IMR-90 (cell line): ENCODE measurements at regions not wholly inside any gene's neighbourhood (a gene's known extent, or its start where the extent isn't known, plus 50 kb on each side); places are given as distances from the start of the nearest gene placed in this dataset.

Source experiments
- ATAC-seq: fragments of 200-7000 bp; cut with Tn5 transposase; 2 replicates; pipeline ENCODE4 v1.9.1; 2020; ENCODE audit warnings: low read depth, mild to moderate bottlenecking, moderate library complexity
- BruUV-seq: library from RNA; stranded (reverse); fragments of 400-500 nt; replicated peaks from 2 replicates; lab custom pipeline; 2021; lab: Mats Ljungman, UMichigan
- CTCF ChIA-PET: fragments of 300-600 bp; formaldehyde crosslinking; extraction: SDS; loops from one replicate; lab custom pipeline; 2021; ENCODE audit warnings: antibody characterized with exemption; lab: Yijun Ruan, JAX
- POLR2A ChIA-PET: fragments of 300-600 bp; sonication (Branson Sonifier 250); formaldehyde crosslinking; loops from one replicate; lab custom pipeline; 2022; ENCODE audit warnings: antibody characterized with exemption; ENCODE audit not compliant: unreplicated experiment; lab: Charles Lee
- DNase-seq: peaks from one replicate; pipeline ENCODE4 v3.0.0; 2013
- H2AFZ ChIP-seq: replicated peaks from 2 replicates; pipeline ENCODE3; 2013; ENCODE audit warnings: low read length, mild to moderate bottlenecking; ENCODE audit not compliant: poor library complexity
- H2AK5ac ChIP-seq: 2 replicates; pipeline ENCODE4 v1.6.1; 2013; ENCODE audit warnings: low read depth, low read length, inconsistent platforms
- H2AK9ac ChIP-seq: replicated peaks from 2 replicates; pipeline ENCODE3; 2013; ENCODE audit warnings: mild to moderate bottlenecking, low read depth, low read length, moderate library complexity; ENCODE audit not compliant: poor library complexity
- H2BK120ac ChIP-seq: 2 replicates; pipeline ENCODE4 v1.6.1; 2013; ENCODE audit warnings: low read depth, low read length, inconsistent platforms
- H2BK15ac ChIP-seq: 3 replicates; pipeline ENCODE4 v1.6.1; 2013; ENCODE audit warnings: low read depth, low read length, inconsistent platforms
- H2BK20ac ChIP-seq: 2 replicates; pipeline ENCODE4 v1.6.1; 2013; ENCODE audit warnings: low read depth, mild to moderate bottlenecking, inconsistent platforms, low read length, moderate library complexity
- H2BK5ac ChIP-seq: 2 replicates; pipeline ENCODE4 v1.6.1; 2013; ENCODE audit warnings: mild to moderate bottlenecking, low read depth, low read length, inconsistent platforms; ENCODE audit not compliant: poor library complexity, severe bottlenecking
- H3K14ac ChIP-seq: replicated peaks from 2 replicates; pipeline ENCODE4 v1.6.1; 2013; ENCODE audit warnings: low read depth, low read length, inconsistent platforms
- H3K18ac ChIP-seq: 2 replicates; pipeline ENCODE4 v1.6.1; 2013; ENCODE audit warnings: low read depth, low read length, control low read depth
- H3K23ac ChIP-seq: 2 replicates; pipeline ENCODE4 v1.6.1; 2013; ENCODE audit warnings: low read depth, low read length, inconsistent platforms
- H3K27ac ChIP-seq: 2 replicates; pipeline ENCODE4 v1.5.1; 2013; ENCODE audit warnings: mild to moderate bottlenecking, control low read depth, low read length; ENCODE audit not compliant: insufficient read depth
- H3K27me3 ChIP-seq: 2 replicates; pipeline ENCODE4 v1.6.1; 2013; ENCODE audit warnings: low read length; ENCODE audit not compliant: control insufficient read depth, insufficient read depth
- H3K36me3 ChIP-seq: 2 replicates; pipeline ENCODE4 v1.6.1; 2013; ENCODE audit warnings: low read length, mixed read lengths; ENCODE audit not compliant: control insufficient read depth, insufficient read depth
- H3K4ac ChIP-seq: 2 replicates; pipeline ENCODE4 v1.6.1; 2013; ENCODE audit warnings: low read depth, low read length, inconsistent platforms
- H3K4me1 ChIP-seq: 2 replicates; pipeline ENCODE4 v1.6.1; 2013; ENCODE audit warnings: low read length, mixed read lengths; ENCODE audit not compliant: control insufficient read depth, insufficient read depth
- H3K4me2 ChIP-seq: 2 replicates; pipeline ENCODE4 v1.6.1; 2013; ENCODE audit warnings: low read depth, mild to moderate bottlenecking, control low read depth, low read length, moderate library complexity
- H3K4me3 ChIP-seq: 2 replicates; pipeline ENCODE4 v1.5.1; 2013; ENCODE audit warnings: low read depth, mild to moderate bottlenecking, control low read depth, low read length, moderate library complexity; ENCODE audit not compliant: insufficient read depth
- H3K56ac ChIP-seq: 2 replicates; pipeline ENCODE4 v1.6.1; 2013; ENCODE audit warnings: low read length, inconsistent platforms; ENCODE audit not compliant: insufficient read depth; ENCODE audit errors: extremely low read depth
- H3K79me1 ChIP-seq, 2 experiments: 2 replicates each; pipeline ENCODE4 v1.6.1; 2013; ENCODE audit warnings: low read length in 2 of 2, inconsistent platforms in 1 of 2, low read depth in 1 of 2
- H3K9ac ChIP-seq: 2 replicates; pipeline ENCODE4 v1.6.1; 2013; ENCODE audit warnings: low read depth, low read length, control low read depth
- H3K9me1 ChIP-seq: 2 replicates; pipeline ENCODE4 v1.6.1; 2013; ENCODE audit warnings: low read length, inconsistent platforms; ENCODE audit not compliant: insufficient read depth
- H3K9me3 ChIP-seq: 2 replicates; pipeline ENCODE4 v1.6.1; 2013; ENCODE audit warnings: low read length; ENCODE audit not compliant: control insufficient read depth, insufficient read depth
- H4K20me1 ChIP-seq: 2 replicates; pipeline ENCODE4 v1.6.1; 2013; ENCODE audit warnings: low read length, inconsistent platforms; ENCODE audit not compliant: insufficient read depth
- H4K5ac ChIP-seq: 2 replicates; pipeline ENCODE4 v1.6.1; 2013; ENCODE audit warnings: mild to moderate bottlenecking, low read depth, low read length, control low read depth
- H4K8ac ChIP-seq, 2 experiments: 2 replicates each; pipeline ENCODE4 v1.6.1; 2013; ENCODE audit warnings: low read depth in 2 of 2, low read length in 2 of 2, control low read depth in 1 of 2, inconsistent platforms in 1 of 2
- H4K91ac ChIP-seq: 2 replicates; pipeline ENCODE4 v1.6.1; 2013; ENCODE audit warnings: low read depth, low read length, inconsistent platforms; ENCODE audit not compliant: insufficient read depth
- CEBPB ChIP-seq: IDR thresholded peaks from 2 replicates; pipeline ENCODE4 v1.6.1; 2012; ENCODE audit warnings: low read depth, low read length, improper control_type of control experiment
- MAFK ChIP-seq: IDR thresholded peaks from 2 replicates; pipeline ENCODE4 v1.6.1; 2012; ENCODE audit warnings: low read depth, low read length, improper control_type of control experiment
- NFE2L2 ChIP-seq: fragments of 150-350 bp; IDR thresholded peaks from 2 replicates; pipeline ENCODE4 v1.6.1; 2016; ENCODE audit warnings: low read depth, mild to moderate bottlenecking, low read length
- RAD21 ChIP-seq: IDR thresholded peaks from 2 replicates; pipeline ENCODE4 v1.6.1; 2012; ENCODE audit warnings: low read length, improper control_type of control experiment
- WGBS, 2 experiments: methylation state at CpG; one replicate each; pipeline versions ENCODE4 v1.1.5 to v1.1.7; 2013; ENCODE audit warnings: missing lambda C conversion rate in 2 of 2; ENCODE audit not compliant: insufficient read length in 1 of 2; ENCODE audit errors: extremely low coverage in 2 of 2; 5-methylcytosine and 5-hydroxymethylcytosine counted together
- dilution Hi-C: fragments of 300-500 bp; cut with HindIII; formaldehyde crosslinking; loops from one replicate; pipeline ENCODE4 v1.14.3; 2018; ENCODE audit warnings: low sequenced_read_pairs; ENCODE audit not compliant: unreplicated experiment
- in situ Hi-C: fragments of 300-500 bp; cut with MboI; formaldehyde crosslinking; loops from 3 replicates; pipeline ENCODE4 v1.14.3; 2019; ENCODE audit warnings: low sequenced_read_pairs, inconsistent platforms, mixed read lengths
- intact Hi-C: fragments of 100-400 bp; cut with micrococcal nuclease; formaldehyde crosslinking; loops from 2 replicates; pipeline ENCODE4 v1.10.0; 2022
- TF ChIP-seq, protein P1 (sequence below): fragments of 150-350 bp; IDR thresholded peaks from 2 replicates; pipeline ENCODE4 v1.6.1; 2016; ENCODE audit warnings: low read depth, mild to moderate bottlenecking, low read length, moderate library complexity, borderline replicate concordance
- TF ChIP-seq, protein P2 (sequence below): fragments of 150-350 bp; IDR thresholded peaks from 2 replicates; pipeline ENCODE4 v1.6.1; 2017; ENCODE audit warnings: mild to moderate bottlenecking, antibody characterized with exemption, low read length, low read depth
- TF ChIP-seq, protein P3 (sequence below): conservative IDR thresholded peaks from 2 replicates; pipeline ENCODE4 v1.5.1; 2012; ENCODE audit warnings: mild to moderate bottlenecking, low read depth, low read length, improper control_type of control experiment

DNA sequence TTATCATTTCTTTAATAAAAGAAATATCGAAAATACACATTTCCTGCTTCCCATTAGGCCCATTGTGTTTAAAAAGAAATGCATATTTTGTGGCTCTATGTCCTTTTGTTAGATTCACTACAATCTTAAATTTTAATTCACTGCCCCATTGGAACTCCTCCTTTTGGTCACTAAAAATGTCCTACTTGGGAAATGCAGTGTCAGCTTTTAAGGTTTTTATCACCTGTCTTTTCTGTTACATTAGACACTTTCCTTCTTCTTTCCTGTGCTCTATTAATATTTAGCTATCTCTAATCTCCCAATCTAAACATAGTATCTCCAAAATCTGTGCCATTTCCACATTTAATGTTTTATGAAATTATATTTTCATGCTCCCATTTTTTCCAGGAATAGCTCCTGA lies 164.9 kb upstream of the SPOCK3 start:
- no peak overlapping the region for H3K4me3 ChIP-seq
- POLR2A ChIA-PET: no interaction called here
- H3K4me2 ChIP-seq: no peak overlapping the region
- no peak overlapping the region for H2BK120ac ChIP-seq
- BruUV-seq: no TSS peak
- no peak overlapping the region for H2AK9ac ChIP-seq
- WGBS, 2 experiments: no CpG with 5 or more reads among the region's 1 CpG
- H3K36me3 ChIP-seq: no peaks in the 10 kb centered on the region
- H2BK20ac ChIP-seq: no peak overlapping the region
- ATAC-seq: no peak
- H3K9me3 ChIP-seq: peaks cover 3% of the 10 kb centered on the region; the same call in 1 of the 2 replicates
- H4K5ac ChIP-seq: no peak overlapping the region
- TF ChIP-seq NFE2L2: no peak
- no peak for TF ChIP-seq RAD21
- TF ChIP-seq MAFK: peak; percentile 76
- TF ChIP-seq CEBPB: no peak
- TF ChIP-seq, protein P1, sequence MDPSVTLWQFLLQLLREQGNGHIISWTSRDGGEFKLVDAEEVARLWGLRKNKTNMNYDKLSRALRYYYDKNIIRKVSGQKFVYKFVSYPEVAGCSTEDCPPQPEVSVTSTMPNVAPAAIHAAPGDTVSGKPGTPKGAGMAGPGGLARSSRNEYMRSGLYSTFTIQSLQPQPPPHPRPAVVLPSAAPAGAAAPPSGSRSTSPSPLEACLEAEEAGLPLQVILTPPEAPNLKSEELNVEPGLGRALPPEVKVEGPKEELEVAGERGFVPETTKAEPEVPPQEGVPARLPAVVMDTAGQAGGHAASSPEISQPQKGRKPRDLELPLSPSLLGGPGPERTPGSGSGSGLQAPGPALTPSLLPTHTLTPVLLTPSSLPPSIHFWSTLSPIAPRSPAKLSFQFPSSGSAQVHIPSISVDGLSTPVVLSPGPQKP: no peak
- TF ChIP-seq, protein P2, sequence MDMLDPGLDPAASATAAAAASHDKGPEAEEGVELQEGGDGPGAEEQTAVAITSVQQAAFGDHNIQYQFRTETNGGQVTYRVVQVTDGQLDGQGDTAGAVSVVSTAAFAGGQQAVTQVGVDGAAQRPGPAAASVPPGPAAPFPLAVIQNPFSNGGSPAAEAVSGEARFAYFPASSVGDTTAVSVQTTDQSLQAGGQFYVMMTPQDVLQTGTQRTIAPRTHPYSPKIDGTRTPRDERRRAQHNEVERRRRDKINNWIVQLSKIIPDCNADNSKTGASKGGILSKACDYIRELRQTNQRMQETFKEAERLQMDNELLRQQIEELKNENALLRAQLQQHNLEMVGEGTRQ: no peak
- TF ChIP-seq, protein P3, sequence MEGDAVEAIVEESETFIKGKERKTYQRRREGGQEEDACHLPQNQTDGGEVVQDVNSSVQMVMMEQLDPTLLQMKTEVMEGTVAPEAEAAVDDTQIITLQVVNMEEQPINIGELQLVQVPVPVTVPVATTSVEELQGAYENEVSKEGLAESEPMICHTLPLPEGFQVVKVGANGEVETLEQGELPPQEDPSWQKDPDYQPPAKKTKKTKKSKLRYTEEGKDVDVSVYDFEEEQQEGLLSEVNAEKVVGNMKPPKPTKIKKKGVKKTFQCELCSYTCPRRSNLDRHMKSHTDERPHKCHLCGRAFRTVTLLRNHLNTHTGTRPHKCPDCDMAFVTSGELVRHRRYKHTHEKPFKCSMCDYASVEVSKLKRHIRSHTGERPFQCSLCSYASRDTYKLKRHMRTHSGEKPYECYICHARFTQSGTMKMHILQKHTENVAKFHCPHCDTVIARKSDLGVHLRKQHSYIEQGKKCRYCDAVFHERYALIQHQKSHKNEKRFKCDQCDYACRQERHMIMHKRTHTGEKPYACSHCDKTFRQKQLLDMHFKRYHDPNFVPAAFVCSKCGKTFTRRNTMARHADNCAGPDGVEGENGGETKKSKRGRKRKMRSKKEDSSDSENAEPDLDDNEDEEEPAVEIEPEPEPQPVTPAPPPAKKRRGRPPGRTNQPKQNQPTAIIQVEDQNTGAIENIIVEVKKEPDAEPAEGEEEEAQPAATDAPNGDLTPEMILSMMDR: no peak
- CTCF ChIA-PET: no interaction called here
- H3K18ac ChIP-seq: no peak overlapping the region
- no peaks in the 10 kb centered on the region for H3K27me3 ChIP-seq
- H2AK5ac ChIP-seq: no peak overlapping the region
- dilution Hi-C loops (no loop called here), intact Hi-C loops (no loop called here), in situ Hi-C loops (no loop called here)
- H4K8ac ChIP-seq: no peak overlapping the region
- no peak overlapping the region for H4K91ac ChIP-seq
- H3K79me1 ChIP-seq: no peaks in the 10 kb centered on the region
- no peak overlapping the region for H3K4ac ChIP-seq
- H3K4me1 ChIP-seq: no peaks in the 10 kb centered on the region
- no peak overlapping the region for H3K56ac ChIP-seq
- H3K14ac ChIP-seq: no peak overlapping the region
- H3K9ac ChIP-seq: no peak overlapping the region
- no peak overlapping the region for H2BK5ac ChIP-seq
- H2AFZ ChIP-seq: no peak overlapping the region
- no peak overlapping the region for H3K27ac ChIP-seq
- H3K9me1 ChIP-seq: no peaks in the 10 kb centered on the region
- no peak overlapping the region for H2BK15ac ChIP-seq
- H3K23ac ChIP-seq: no peak overlapping the region
- DNase-seq: no peak
- H4K20me1 ChIP-seq: no peaks in the 10 kb centered on the region
